GM18505 (cell line): ENCODE measurements at regions not wholly inside any gene's neighbourhood (a gene's known extent, or its start where the extent isn't known, plus 50 kb on each side); places are given as distances from the start of the nearest gene placed in this dataset.

Source experiments
- ATAC-seq: cut with Tn5 transposase; IDR thresholded peaks from one replicate; pipeline ENCODE4 v1.9.1; 2021; ENCODE audit not compliant: unreplicated experiment
- POLR2A ChIP-seq: IDR thresholded peaks from 4 replicates; pipeline ENCODE4 v1.6.1; 2011; ENCODE audit warnings: borderline replicate concordance; ENCODE audit not compliant: insufficient read depth, insufficient read length; ENCODE audit errors: extremely low read depth

- no peak for ATAC-seq
- no peak for TF ChIP-seq POLR2A
Observed at GRCh38 chr18:56142001-56142400, 496.4 kb downstream of the TXNL1 start.

GRCh38 chr18:56139792-56140254 lies 498.6 kb downstream of the TXNL1 start:
- TF ChIP-seq POLR2A: no peak

GRCh38 chr18:56139372-56139771 lies 499.0 kb downstream of the TXNL1 start:
- TF ChIP-seq POLR2A: no peak
- ATAC-seq: no peak

More at GRCh38 chr18:56139792-56140254, 498.6 kb downstream of the TXNL1 start:
- ATAC-seq: no peak

GRCh38 chr18:56136105-56136504 lies 502.3 kb downstream of the TXNL1 start:
- ATAC-seq: no peak
- TF ChIP-seq POLR2A: no peak

- no peak for ATAC-seq
- no peak for TF ChIP-seq POLR2A
Observed at GRCh38 chr18:56130481-56130880, 507.9 kb downstream of the TXNL1 start.

GRCh38 chr18:56128153-56128791 lies 510.1 kb downstream of the TXNL1 start:
- no peak for ATAC-seq
- no peak for TF ChIP-seq POLR2A

- no peak for ATAC-seq
- TF ChIP-seq POLR2A: no peak
Observed at GRCh38 chr18:56127322-56128099, 510.9 kb downstream of the TXNL1 start.

- no peak for ATAC-seq
- no peak for TF ChIP-seq POLR2A
Observed at GRCh38 chr18:56124186-56124585, 514.2 kb downstream of the TXNL1 start.

- no peak for TF ChIP-seq POLR2A
- ATAC-seq: no peak
Observed at GRCh38 chr18:56121669-56122068, 516.7 kb downstream of the TXNL1 start.

GRCh38 chr18:56120782-56121181 lies 517.6 kb downstream of the TXNL1 start:
- ATAC-seq: no peak
- TF ChIP-seq POLR2A: no peak

GRCh38 chr18:56119681-56120080 lies 518.7 kb downstream of the TXNL1 start:
- no peak for ATAC-seq
- no peak for TF ChIP-seq POLR2A

GRCh38 chr18:56118422-56118821 lies 520.0 kb downstream of the TXNL1 start:
- no peak for ATAC-seq
- TF ChIP-seq POLR2A: no peak

- no peak for ATAC-seq
- no peak for TF ChIP-seq POLR2A
Observed at GRCh38 chr18:56115071-56116015, 523.0 kb downstream of the TXNL1 start.
